NCI-H774 (cell line): ENCODE measurements at regions not wholly inside any gene's neighbourhood (a gene's known extent, or its start where the extent isn't known, plus 50 kb on each side); places are given as distances from the start of the nearest gene placed in this dataset.
"Not testable (repeated sequence)": the region's sequence is repeated elsewhere in the genome, so short reads cannot be mapped to it uniquely, and the experiment has no call there.

Source experiments
- DNase-seq: peaks from one replicate; lab custom pipeline; 2025; lab: John Stamatoyannopoulos, UW

DNA sequence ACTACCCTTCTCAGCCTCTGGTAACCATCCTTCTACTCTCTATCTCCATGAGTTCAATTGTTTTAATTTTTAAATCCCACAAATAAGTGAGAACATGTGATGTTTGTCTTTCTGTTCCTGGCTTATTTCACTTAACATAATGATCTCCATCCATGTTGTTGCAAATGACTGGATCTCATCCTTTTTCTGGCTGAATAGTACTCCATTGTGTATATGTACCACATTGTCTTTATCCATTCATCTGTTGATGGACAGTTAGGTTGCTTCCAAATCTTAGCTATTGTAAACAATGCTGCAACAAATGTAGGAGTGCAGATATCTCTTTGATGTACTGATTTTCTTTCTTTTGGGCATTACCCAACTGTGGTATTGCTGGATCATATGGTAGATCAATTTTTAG lies 103.0 kb downstream of the CARTPT start:
- DNase-seq = not testable (repeated sequence)

DNA sequence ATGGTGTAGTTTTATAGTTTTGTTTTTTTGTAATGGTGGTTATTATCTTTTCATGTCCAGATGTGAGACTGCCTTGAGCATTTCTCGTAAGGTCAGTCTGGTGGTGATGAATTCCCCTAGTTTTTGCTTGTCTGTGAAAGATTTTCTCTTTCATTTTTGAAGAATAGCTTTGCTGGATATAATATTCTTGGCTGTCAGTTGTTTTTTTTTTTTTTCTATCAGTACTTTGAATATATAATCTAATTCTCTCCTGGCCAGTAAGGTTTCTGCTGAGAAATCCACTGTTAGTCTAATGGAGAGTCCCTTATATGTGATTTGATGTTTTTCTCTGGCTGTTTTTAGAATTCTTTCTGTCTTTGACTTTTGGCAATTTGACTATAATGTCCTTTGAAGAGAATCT lies 106.9 kb downstream of the CARTPT start:
- no peak for DNase-seq

DNA sequence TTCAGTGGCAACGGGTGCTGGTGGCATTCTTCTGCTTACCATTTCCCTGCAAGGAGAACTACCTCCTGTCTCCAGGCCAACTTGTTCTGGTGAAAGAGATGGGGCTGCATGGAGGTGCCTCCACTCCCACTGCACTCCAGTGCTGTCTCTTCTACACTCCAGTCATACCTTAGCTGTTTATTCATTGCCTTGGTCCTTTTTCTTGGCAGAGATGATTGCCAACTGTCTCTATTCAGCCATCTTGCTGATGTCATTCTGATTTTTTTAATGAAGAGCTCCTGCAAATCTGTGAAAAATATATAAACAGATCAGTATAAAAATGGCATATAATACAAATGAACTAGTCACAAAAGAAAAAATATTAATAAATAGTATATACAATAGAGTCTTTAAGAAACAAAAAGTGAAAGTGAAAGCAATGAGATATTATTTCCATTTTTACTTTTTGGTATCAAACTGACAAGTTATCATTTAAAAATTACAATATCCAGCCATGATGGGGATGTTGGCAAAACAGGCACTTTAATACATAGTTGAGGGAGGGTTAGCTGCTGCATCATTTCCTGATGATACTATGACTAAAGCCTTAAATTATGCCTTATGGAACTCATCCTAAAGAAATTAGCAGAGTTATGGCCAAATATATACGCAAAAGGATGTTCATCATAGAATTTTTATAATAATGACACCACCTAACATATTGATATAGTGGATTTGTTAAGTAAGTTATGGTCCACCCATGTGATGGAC lies 109.4 kb downstream of the CARTPT start:
- no peak for DNase-seq

DNA sequence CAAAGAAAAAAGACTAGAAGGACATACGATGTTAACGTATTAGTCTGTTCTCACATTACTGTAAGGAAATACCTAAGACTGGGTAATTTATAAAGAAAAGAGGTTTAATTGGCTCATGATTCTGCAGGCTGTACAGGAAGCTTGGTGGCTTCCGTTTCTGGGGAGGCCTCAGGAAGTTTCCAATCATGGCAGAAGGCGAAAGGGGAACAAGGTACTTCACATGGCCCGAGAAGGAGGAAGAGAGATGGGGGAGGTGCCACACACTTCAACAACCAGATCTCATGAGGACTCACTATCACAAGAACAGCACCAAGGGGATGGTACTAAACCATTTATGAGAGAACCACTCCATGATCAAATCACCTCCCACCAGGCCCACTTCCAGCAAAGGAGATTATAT lies 110.1 kb downstream of the CARTPT start:
- no peak for DNase-seq

DNA sequence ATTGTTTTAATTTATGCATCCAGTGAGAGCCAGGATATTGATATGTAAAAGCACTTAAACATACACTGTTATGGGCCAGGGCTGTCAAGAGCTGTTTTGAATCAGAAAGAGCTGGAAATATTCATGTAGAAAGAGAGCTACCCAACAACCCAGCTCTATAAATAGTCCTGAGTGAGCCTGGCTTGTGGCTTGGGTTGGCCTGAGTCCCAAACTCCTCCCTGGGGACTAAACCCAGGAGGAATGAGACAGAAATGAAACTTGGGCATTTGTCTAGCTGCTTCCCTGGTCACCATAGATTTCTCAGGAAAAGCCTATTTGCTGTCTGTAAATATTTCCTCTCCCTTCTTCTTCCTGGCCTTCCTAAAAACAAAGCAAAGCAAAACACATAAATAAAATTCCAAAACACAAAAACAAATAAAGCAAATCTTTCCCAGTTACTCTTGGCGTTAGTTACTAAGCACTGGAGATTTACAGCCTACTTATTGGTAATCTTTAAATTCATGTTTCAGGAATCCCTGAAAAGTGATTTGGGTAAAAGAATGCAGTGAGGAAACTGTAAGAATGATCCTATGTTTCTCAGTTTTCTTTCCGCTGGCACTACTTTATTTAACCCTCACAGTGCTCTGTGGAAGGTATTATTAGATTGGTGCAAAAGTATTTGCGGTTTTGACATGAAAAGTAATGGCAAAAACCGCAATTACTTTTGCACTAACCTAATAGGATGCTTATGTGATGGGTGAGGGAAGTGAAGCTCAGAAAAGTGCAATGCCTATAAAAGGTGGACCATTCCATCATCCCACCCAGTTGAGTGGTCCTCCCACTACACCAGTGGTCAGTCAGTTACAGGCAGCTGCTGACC lies 111.8 kb downstream of the CARTPT start:
- no peak for DNase-seq

DNA sequence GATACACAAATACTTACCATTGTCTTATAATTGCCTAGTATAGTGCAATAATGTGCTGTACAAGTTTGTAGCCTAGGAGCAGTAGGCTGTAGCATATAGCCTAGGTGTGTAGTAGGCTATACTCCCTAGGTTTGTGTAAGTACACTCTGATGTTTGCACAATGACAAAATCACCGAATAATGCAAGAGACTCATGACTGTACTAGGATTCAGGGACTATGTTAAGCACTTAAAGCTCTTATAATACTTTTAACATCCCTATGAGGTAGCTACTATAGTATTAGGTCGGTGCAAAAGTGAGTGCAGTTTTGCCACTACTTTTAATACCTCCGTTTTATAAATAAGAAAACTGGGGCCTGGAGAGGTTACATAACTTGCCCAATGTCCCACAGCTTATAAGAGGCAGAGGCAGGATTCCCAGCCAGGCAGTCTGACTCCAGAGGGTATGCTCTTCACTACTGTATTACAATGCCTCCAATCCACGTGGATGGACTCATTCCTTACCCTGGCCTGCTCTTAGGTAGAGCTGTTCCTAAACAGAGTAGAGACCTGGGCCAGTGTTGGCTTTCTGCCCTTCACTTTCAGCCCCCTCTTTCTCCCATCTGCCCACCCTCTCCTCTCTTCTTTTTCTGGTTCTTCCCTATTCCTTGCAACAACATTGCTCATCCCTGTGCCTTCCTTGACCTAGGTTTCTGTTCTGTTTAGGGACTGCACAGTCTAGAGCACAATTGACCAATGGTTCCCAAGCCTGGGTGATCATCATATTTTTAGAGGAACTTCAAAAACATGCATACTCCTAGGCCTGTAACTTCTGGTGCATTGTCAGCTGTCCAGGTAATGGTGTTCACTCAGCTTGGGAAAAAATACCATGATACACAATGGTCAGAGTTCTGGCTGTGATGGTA lies 114.0 kb downstream of the CARTPT start:
- no peak for DNase-seq

DNA sequence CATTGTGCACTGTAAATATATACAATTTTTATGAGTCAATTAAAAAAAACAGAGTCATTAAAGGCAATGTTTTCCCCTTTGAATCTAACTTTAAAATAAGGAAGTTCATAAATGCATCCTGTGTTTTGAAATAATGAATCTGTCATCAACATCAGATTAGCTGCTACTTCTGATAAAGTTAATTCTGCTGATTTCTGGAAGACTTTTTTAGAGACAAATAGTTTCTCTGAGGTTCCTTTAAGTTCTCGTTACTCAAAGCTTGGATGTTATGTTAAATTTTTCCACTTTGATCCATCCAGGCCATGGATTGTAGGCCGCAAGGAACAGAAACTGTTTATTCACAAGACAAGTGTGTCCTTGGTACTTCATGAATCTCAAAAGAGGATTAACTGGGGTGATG lies 115.5 kb downstream of the CARTPT start:
- no peak for DNase-seq

DNA sequence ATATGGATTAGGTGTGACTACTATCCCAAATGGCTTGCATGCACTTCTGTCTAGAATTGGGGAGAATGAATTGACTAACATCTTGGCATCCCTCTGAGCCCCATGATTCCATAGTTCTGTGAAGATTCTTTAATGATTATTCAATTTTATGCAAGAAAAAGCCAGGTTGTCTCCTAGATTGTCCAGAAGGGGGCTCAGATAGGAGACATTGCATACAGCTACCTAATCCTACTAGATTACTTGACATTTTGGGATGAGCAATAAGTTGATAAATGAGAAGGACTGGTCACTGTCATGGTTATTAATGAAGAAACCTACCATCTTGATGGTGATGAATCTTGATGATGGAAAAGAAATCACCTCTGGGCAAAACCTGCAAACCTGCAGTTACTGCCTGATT lies 117.0 kb downstream of the CARTPT start:
- no peak for DNase-seq

DNA sequence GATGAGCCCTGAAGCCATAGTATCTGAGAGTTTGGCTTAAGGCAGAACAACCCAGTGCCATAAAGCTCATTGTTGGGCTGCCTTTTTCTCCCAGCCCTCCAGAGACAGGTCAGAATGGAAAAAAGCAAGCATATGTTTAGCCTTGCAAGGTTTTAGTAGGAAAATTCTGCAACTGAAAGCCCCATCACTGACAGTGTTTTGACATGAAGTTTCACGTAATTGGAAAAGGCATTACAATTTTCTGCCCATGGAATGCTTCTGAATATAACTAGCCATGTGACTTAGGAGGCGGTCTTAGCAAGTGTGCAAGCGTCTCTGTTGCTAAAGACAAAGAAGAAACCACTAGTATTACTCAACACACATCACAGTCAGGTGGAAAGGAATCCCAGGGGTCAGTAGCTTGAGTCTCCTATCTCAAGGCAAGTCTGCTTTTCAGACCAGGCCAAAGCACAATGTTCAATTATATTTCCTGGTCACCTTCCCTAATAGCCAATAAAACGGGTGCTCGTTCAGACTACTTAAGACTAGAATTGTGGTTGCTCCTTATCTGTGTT lies 117.6 kb downstream of the CARTPT start:
- DNase-seq = no peak

DNA sequence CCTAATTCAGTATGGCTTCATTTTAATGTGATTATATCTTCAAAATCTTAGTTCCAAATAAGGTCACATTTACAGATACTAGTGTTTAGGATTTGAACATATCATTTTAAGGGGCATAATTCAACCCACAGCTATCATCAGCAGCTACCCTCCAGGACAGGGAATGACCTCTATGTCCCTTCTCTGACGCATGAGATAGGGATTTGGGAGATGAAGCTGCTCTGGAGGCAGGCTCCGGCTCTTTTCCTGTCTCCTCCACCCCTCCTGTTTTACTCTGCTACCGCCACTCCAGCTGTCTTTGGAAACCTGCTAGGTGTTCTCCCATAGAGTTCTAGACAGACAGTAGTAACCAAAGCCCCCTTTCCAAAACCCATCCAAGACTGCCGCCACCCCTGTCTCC lies 119.2 kb downstream of the CARTPT start:
- no peak for DNase-seq

DNA sequence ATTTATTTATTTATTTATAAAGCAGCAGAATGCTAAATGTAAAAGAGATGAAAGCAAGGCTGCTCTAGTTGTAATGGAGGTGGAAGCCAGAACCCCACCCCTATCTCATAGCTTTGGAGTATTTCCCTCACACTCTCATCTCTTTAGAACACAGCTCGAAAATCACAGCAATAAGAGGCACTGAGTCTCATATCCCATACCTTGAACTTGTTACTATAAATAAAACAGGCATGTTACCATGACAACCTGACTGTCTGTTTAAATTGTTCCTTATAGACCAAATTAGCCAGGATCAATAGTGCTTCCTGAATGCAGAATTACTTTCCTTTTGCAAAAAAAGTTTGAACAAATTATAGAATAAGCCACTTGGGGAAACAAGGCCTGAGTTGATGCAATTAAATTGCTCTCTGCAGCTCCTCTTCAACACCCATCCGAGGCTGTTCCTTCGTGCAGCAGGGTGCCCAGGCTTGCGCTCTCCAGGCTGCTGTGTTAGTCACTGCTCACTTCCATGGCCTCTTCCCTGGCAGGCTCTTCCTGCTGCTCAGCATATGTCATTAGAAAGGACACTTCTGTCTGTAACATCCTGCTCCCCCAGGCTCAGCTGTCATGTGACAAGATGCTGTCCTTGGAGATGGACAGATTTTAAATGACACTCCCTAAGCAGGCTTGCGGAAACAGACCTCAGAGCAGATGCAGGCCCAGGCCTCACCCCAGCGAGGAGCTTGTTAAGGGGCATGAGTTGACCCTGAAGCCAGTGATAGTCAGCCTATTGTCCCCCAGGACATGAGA lies 120.2 kb downstream of the CARTPT start:
- DNase-seq = no peak

DNA sequence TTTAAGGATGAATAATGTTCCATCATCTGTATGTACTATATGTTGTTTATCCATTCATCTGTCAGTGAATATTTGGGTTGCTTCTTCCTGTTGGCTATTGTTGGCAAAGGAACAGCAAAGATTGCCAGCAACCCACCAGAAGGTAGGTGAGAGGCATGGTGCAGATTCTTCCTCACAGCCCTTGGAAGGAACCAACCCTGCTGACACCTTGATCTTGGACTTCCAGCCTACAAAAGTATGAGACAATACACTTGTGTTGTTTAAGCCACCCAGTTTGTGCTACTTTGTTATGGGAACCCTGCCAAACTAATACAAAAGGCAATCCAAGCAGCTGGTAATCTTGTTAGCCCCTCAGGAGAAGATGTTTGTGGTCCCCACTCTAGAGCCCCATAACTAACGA lies 122.0 kb downstream of the CARTPT start:
- DNase-seq = no peak

DNA sequence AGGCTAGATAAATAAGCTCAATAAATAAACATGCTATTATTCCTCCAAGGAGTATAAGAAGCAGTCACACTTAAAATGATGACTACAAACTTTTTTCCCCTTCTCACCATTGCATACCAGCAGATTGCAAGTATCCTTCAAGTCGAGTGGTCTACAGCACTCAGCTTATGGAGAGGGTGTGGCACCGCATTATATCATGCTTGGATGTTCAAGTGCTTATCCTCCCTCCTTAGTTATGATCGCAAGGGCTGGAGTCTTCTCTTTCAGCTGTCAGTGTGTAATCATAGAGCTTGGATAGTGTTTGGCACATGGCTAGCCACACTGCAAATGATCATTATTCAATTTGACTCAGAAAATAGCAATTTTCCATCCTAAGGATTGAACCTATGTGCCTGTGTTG lies 124.0 kb downstream of the CARTPT start:
- no peak for DNase-seq

DNA sequence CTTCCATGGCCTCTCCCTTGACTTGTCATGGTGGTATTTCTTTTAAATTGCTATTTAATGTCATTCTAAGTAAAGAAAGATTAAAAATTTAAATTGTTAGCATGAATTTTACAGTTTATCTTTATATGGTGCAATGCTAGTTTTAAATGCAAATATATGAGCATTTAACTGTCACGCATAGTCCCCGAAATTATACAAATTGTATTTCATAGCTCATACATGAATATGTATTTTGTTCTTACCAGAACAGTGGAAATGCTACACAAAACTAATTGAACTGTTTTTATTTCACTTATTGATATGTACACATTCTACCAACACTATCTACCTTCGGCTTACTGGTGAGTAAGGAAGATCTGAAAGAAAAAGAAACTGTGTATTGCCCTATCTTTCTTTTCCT lies 125.8 kb downstream of the CARTPT start:
- no peak for DNase-seq

DNA sequence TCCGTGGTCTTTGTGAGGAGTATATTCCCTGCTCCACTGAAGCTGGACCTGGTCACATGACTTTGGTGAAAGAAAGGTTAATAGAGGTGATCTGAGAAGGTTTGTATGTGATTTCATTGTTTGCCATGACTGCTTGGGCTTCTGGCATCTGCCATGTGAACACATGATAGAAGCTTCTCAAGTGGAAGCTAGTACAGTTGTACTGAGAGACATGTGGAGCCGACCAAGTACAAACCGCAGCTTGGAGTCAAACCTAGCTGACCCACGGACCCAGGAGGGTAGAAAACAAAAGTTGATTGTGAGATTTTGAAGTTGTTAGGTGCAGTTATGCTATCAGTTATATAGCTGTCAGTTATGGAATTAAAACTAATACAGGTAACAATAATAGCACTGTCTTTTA lies 140.4 kb downstream of the CARTPT start:
- DNase-seq = no peak

DNA sequence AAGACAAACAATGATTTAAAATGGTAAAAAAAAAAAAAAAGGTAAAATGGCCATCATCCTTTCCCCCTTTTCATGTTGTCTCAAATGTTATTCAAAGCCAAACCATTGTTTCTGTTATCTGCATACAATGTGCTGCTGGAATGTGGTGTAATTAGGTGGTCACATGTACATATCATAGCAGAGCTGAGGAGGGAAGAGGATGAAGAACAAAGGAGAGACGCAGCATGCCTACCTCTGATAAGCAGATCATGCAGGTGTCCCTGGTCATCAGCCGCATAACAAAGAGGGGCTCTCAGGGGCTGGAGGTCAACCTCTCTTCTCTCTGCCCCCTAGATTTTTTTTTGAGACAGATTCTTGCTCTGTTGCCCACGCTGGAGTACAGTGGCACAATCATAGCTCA lies 141.0 kb downstream of the CARTPT start:
- no peak for DNase-seq

DNA sequence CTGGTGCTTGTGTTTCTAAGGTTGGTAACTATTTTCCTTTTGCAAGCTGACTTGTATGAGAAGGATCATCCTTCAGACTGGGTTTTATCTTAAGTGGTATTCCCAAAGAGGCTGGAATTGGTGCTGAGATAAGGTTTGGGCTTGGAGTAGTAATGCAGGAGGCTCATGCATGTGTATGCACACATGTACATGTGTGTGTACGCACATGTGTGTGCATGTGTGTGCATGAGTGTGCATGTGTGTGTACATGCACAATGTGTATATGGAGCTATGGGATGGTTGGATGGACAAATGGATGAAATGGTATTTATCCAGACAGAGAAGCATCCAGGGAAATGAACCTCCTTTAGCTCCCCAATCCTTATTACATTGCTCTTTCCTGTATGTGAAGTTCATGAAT lies 142.6 kb downstream of the CARTPT start:
- DNase-seq = no peak

DNA sequence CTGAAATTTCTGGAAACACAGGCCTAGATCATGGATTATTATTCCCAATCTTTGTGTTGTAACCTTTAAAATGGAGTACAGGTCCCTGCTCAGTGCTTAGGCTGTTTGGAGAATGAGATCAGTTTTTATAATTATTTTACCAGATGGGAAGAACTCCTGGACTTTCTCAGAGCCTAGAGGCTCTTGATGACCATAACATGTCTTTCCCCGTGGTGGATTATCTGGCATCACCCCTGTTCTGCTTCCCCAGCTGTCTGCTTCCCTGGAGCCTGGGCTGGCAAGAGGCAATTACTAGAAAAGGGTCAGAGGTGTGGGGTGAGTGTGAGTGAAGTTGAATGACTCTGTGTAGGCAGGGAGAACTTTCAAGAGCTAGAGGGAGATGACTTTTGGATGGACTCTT lies 143.0 kb downstream of the CARTPT start:
- no peak for DNase-seq

DNA sequence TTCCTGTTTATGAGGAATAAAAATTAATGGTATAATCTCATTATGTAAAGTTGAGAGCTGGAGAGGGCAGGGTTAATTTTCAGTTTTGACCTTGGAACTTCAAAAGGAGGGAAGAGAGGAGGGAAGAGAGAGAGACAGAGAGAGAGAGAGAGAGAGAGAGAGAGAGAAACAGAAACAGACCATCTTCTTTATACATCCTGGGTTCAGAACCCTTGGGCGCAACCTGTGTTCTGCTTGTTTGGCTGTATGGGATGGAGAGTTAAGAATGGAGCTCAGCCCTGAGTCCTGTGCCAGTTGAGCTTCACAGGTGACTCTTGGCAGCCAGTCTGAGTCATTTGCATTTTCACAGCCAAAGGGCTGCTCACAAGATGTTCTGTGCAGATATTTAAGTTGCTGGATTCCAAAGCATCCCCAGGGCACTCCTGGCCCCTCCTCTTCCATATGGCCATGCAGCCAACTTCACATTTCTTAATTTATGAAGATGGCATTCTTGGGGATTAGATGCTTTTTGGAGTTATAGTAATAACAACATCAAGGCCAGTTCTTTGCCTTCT lies 143.5 kb downstream of the CARTPT start:
- no peak for DNase-seq

DNA sequence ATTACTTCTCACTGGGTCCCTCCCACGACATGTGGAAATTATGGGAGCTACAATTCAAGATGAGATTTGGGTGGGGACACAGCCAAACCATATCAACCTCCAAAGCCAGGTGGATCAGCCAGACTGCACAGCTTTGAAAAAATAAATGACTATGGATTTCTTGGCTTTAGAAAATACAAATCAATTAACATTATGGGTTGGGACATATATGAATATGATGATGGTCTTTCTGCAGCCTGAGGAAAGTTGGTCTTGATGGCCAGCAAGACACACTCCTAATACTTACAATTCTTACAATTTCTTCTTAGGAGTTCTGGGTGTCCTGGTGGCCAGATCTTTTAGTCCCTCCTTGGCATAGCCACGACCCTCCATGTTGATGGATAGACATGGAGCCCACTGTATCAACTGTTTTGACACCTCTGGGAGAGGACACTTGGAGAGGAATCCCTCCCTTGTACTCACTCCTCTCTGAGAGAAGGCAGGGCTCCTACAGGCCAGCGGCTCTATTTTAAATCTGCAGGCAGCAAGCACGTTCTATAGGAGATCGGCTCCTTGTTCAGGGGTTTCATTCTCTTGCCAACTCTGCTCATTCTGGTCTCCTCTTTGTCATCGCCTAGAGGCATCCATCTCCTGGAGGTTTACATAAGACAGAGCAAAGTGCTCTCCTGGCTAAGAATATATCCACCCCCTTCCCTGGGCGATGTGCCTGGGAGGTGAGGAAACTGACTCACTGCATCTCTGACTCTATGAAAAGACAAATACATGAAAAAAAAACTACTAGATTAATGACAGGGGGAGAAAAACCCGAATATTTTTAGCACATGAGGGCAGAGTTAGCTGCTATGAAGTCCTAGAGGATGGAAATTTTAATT lies 145.9 kb downstream of the CARTPT start:
- no peak for DNase-seq
